HCT116 (cell line): ENCODE measurements at regions not wholly inside any gene's neighbourhood (a gene's known extent, or its start where the extent isn't known, plus 50 kb on each side); places are given as distances from the start of the nearest gene placed in this dataset.

ENCODE experiments used
- ATAC-seq: fragments of 200-7000 bp; cut with Tn5 transposase; 2 replicates; pipeline ENCODE4 v1.9.1; 2020; ENCODE audit warnings: mild to moderate bottlenecking, moderate library complexity
- BruUV-seq: library from RNA; stranded (reverse); fragments of 400-500 nt; replicated peaks from 2 replicates; lab custom pipeline; 2021; lab: Mats Ljungman, UMichigan
- CTCF ChIA-PET: fragments of 300-600 bp; sonication (Branson Sonifier 250); formaldehyde crosslinking; loops from one replicate; lab custom pipeline; 2021; ENCODE audit warnings: antibody characterized with exemption; lab: Charles Lee
- POLR2A ChIA-PET: fragments of 300-600, 350-600 bp; sonication (Branson Sonifier 250); formaldehyde crosslinking; loops from one replicate; lab custom pipeline; 2021; ENCODE audit warnings: antibody characterized with exemption; lab: Charles Lee
- RAD21 ChIA-PET, 2 experiments: fragments of 300-600 bp; sonication (Branson Sonifier 250); formaldehyde crosslinking; loops; one replicate each; lab custom pipeline; 2023; ENCODE audit warnings: low total read pairs in 2 of 2; ENCODE audit not compliant: uncharacterized antibody in 2 of 2, unreplicated experiment in 2 of 2, low non-redundant PET in 1 of 2; lab: Charles Lee
- DNase-seq: peaks from one replicate; pipeline ENCODE4 v3.0.0-alpha.2; 2010; ENCODE audit warnings: low read depth, low spot score
- H2AFZ ChIP-seq: fragments of 200-600 bp; shearing (Covaris generic), sonication (generic); 2 replicates; pipeline ENCODE4 v1.6.1; 2017; ENCODE audit warnings: low read depth, mixed run types, mixed read lengths, antibody characterized with exemption, low read length; ENCODE audit not compliant: poor library complexity, severe bottlenecking
- H3K27ac ChIP-seq: 2 replicates; pipeline ENCODE4 v1.5.1; 2012; ENCODE audit warnings: low read depth, low read length
- H3K27me3 ChIP-seq: fragments of 200-600 bp; sonication (generic); 2 replicates; pipeline ENCODE4 v1.6.1; 2016; ENCODE audit warnings: mixed run types, low read length, mixed read lengths; ENCODE audit not compliant: insufficient read depth
- H3K36me3 ChIP-seq, 2 experiments: fragments of 200-500 bp in 1 of 2; fragments of 200-600 bp in 1 of 2; sonication (Bioruptor generic) in 1 of 2; sonication (generic) in 1 of 2; 2 replicates each; pipeline versions ENCODE4 v1.5.1 to v1.6.1; 2014 to 2016; ENCODE audit warnings: low read length in 2 of 2, inconsistent platforms in 1 of 2, mixed read lengths in 1 of 2, mixed run types in 1 of 2; ENCODE audit not compliant: insufficient read depth in 2 of 2, control insufficient read depth in 1 of 2
- H3K4me1 ChIP-seq, 2 experiments: fragments of 200-600 bp in 1 of 2; sonication (generic) in 1 of 2; 2 replicates each; pipeline versions ENCODE4 v1.5.1 to v1.6.1; 2012 to 2017; ENCODE audit warnings: low read length in 2 of 2, inconsistent platforms in 1 of 2, mild to moderate bottlenecking in 1 of 2, mixed read lengths in 1 of 2, mixed run types in 1 of 2, moderate library complexity in 1 of 2; ENCODE audit not compliant: insufficient read depth in 2 of 2, control insufficient read depth in 1 of 2
- H3K4me2 ChIP-seq: fragments of 200-600 bp; sonication (generic); 2 replicates; pipeline ENCODE4 v1.6.1; 2017; ENCODE audit warnings: mixed run types, low read length, mixed read lengths
- H3K4me3 ChIP-seq, 2 experiments: fragments of 200-600 bp in 1 of 2; sonication (generic) in 1 of 2; replicated peaks in 1 of 2; 2 replicates each; pipeline ENCODE4 v1.5.1; 2011 to 2016; ENCODE audit warnings: low read length in 2 of 2, control low read depth in 1 of 2, low read depth in 1 of 2, mild to moderate bottlenecking in 1 of 2, mixed read lengths in 1 of 2, mixed run types in 1 of 2
- H3K79me2 ChIP-seq: fragments of 200-600 bp; sonication (generic); 2 replicates; pipeline ENCODE4 v1.6.1; 2017; ENCODE audit warnings: mild to moderate bottlenecking, mixed run types, low read length, moderate library complexity, mixed read lengths; ENCODE audit not compliant: insufficient read depth
- H3K9ac ChIP-seq: fragments of 200-600 bp; sonication (generic); 2 replicates; pipeline ENCODE4 v1.6.1; 2016; ENCODE audit warnings: low read length, mixed read lengths
- H3K9me2 ChIP-seq: fragments of 200-600 bp; sonication (generic), shearing (Covaris generic); 2 replicates; pipeline ENCODE4 v1.6.1; 2017; ENCODE audit warnings: mixed run types, mild to moderate bottlenecking, moderate library complexity; ENCODE audit not compliant: insufficient read depth
- H3K9me3 ChIP-seq, 2 experiments: fragments of 200-500 bp in 1 of 2; fragments of 200-600 bp in 1 of 2; sonication (Bioruptor generic) in 1 of 2; sonication (generic) in 1 of 2; 2 replicates each; pipeline ENCODE4 v1.6.1; 2014 to 2017; ENCODE audit warnings: low read length in 2 of 2, mixed read lengths in 2 of 2, inconsistent platforms in 1 of 2, low read depth in 1 of 2, mild to moderate bottlenecking in 1 of 2, mixed run types in 1 of 2, moderate library complexity in 1 of 2; ENCODE audit not compliant: control insufficient read depth in 1 of 2, insufficient read depth in 1 of 2
- H4K20me1 ChIP-seq: fragments of 200-600 bp; sonication (generic), shearing (Covaris generic); 2 replicates; pipeline ENCODE4 v1.6.1; 2017; ENCODE audit warnings: mixed run types, mild to moderate bottlenecking, moderate library complexity; ENCODE audit not compliant: insufficient read depth
- CEBPB ChIP-seq: IDR thresholded peaks from 2 replicates; pipeline ENCODE4 v1.6.1; 2012; ENCODE audit warnings: low read depth
- EGR1 ChIP-seq: IDR thresholded peaks from 2 replicates; pipeline ENCODE4 v1.6.1; 2012; ENCODE audit warnings: low read depth
- ELF1 ChIP-seq: IDR thresholded peaks from 2 replicates; pipeline ENCODE4 v1.6.1; 2012; ENCODE audit warnings: low read depth, borderline replicate concordance
- EZH2 ChIP-seq: fragments of 200-600 bp; sonication (generic); IDR thresholded peaks from 2 replicates; pipeline ENCODE4 v1.6.1; 2017; ENCODE audit warnings: antibody characterized with exemption, mixed run types
- FOSL1 ChIP-seq: IDR thresholded peaks from 2 replicates; pipeline ENCODE4 v1.6.1; 2012; ENCODE audit warnings: low read depth
- JUND ChIP-seq: IDR thresholded peaks from 2 replicates; pipeline ENCODE4 v1.6.1; 2012
- POLR2AphosphoS5 ChIP-seq: IDR thresholded peaks from 2 replicates; pipeline ENCODE4 v1.6.1; 2011; ENCODE audit warnings: mild to moderate bottlenecking, low read depth, low read length, moderate library complexity
- SIN3A ChIP-seq: IDR thresholded peaks from 2 replicates; pipeline ENCODE4 v1.6.1; 2012; ENCODE audit warnings: low read depth
- SP1 ChIP-seq: IDR thresholded peaks from 2 replicates; pipeline ENCODE4 v1.6.1; 2012; ENCODE audit warnings: low read depth
- SRF ChIP-seq: IDR thresholded peaks from 2 replicates; pipeline ENCODE4 v1.6.1; 2012; ENCODE audit warnings: low read depth
- TCF7L2 ChIP-seq: IDR thresholded peaks from 2 replicates; pipeline ENCODE4 v1.7.0; 2011; ENCODE audit warnings: borderline replicate concordance, inconsistent platforms; ENCODE audit not compliant: insufficient read depth, insufficient read length; ENCODE audit errors: extremely low read depth
- ZFX ChIP-seq: fragments of 450-650 bp; IDR thresholded peaks from 2 replicates; pipeline ENCODE4 v1.6.1; 2017
- ZNF274 ChIP-seq: fragments of 200-500 bp; sonication (Bioruptor generic); IDR thresholded peaks from 2 replicates; pipeline ENCODE4 v1.6.1; 2014; ENCODE audit warnings: mild to moderate bottlenecking, low read depth, low read length, inconsistent platforms
- intact Hi-C: fragments of 100-400 bp; cut with micrococcal nuclease; formaldehyde crosslinking; loops from 2 replicates; pipeline ENCODE4 v1.10.0; 2022
- TF ChIP-seq, protein P1 (sequence below): IDR thresholded peaks from 2 replicates; pipeline ENCODE4 v1.6.1; 2012
- TF ChIP-seq, protein P2 (sequence below): IDR thresholded peaks from 2 replicates; pipeline ENCODE4 v1.6.1; 2012; ENCODE audit warnings: low read depth

DNA sequence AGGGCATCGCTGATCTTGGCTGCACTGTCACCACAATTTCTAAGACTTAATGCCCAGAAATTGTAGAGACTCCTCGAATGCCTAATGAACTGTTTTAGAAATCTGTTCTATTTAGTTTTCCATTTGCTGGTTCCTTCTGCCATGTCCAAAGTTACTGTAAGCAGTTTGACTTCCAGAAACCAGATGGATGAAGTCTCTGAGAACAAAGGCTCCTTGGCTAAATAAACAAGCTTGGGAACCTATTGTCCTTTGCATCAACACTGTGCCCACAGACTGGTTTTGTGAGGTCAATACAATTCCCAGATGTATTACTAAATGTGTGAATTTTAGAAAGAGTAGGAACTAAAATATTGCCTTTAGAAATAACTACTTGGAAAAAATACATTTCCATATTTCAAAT, 600.2 kb downstream of the NYAP2 start:
- intact Hi-C loops, result no loop called here
- no peak overlapping the region for H3K4me3 ChIP-seq
- H3K9me3 ChIP-seq, result no peaks in the 10 kb centered on the region
- H3K9me2 ChIP-seq, result no peaks in the 10 kb centered on the region; the same call in 1 of the 2 replicates
- H3K4me1 ChIP-seq, result peaks cover 4 to 36% of the 10 kb centered on the region in 2 experiments; a peak in 3 of 4 replicates
- BruUV-seq, result no TSS peak
- no peak for DNase-seq
- H3K79me2 ChIP-seq, result no peaks in the 10 kb centered on the region
- POLR2A ChIA-PET, result no interaction called here
- H2AFZ ChIP-seq, result no peak overlapping the region
- H3K36me3 ChIP-seq, result no peaks in the 10 kb centered on the region
- no peaks in the 10 kb centered on the region for H4K20me1 ChIP-seq
- no peak overlapping the region for H3K4me2 ChIP-seq
- no peak overlapping the region for H3K9ac ChIP-seq
- no peak overlapping the region for H3K27ac ChIP-seq
- no peak for TF ChIP-seq ZNF274
- TF ChIP-seq JUND, result no peak
- no peak for TF ChIP-seq ELF1
- TF ChIP-seq SRF, result no peak
- TF ChIP-seq, all 23 proteins: peak for 0
- no peak for ATAC-seq
- no peaks in the 10 kb centered on the region for H3K27me3 ChIP-seq
- ChIA-PET CTCF (no interaction called here), RAD21 (no interaction called here)

DNA sequence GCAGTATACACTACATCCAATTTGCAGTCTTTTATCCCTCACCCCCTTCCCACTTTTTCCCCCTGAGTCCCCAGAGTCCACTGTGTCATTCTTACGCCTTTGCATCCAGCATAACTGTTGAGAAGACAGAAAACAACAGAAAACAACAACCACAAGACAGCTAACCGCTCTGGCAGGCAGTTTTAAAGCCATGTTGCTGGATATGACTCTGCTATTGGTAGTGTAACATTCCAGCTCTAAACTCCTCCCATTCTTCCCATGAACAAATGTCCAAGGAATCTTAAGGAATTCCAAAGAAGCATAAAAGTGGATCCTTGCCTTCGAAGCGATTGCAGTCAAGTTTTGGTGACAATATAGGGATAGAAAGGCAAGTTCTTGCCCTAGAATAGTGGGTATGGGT, 599.1 kb downstream of the NYAP2 start:
- POLR2A ChIA-PET, result interaction anchor here (0.6 kb wide), 1 partner anchor 8 kb away, joined by 5 read pairs; no protein-coding TSS in a partner anchor
- no TSS peak for BruUV-seq

More for the DNA sequence above, 599.1 kb downstream of the NYAP2 start:
- intact Hi-C loops, result no loop called here
- Histone ChIP-seq H3K9me3 (no peaks in the 10 kb centered on the region), H4K20me1 (no peaks in the 10 kb centered on the region), H3K4me3 (no peak overlapping the region), H3K4me2 (no peak overlapping the region), H3K9ac (no peak overlapping the region), H3K9me2 (no peaks in the 10 kb centered on the region; the same call in 1 of the 2 replicates), H3K79me2 (no peaks in the 10 kb centered on the region), H3K4me1 (peaks cover 4 to 36% of the 10 kb centered on the region in 2 experiments; a peak in 3 of 4 replicates), H3K36me3 (no peaks in the 10 kb centered on the region), H2AFZ (no peak overlapping the region), H3K27ac (no peak overlapping the region), H3K27me3 (no peaks in the 10 kb centered on the region)
- CTCF ChIA-PET, result no interaction called here
- no peak for ATAC-seq
- RAD21 ChIA-PET, result no interaction called here
- no peak for DNase-seq
- TF ChIP-seq ZFX (no peak), FOSL1 (no peak), EZH2 (no peak), POLR2AphosphoS5 (no peak), SP1 (no peak), CEBPB (no peak), EGR1 (no peak), SIN3A (no peak), TCF7L2 (no peak)
- TF ChIP-seq, protein P1, sequence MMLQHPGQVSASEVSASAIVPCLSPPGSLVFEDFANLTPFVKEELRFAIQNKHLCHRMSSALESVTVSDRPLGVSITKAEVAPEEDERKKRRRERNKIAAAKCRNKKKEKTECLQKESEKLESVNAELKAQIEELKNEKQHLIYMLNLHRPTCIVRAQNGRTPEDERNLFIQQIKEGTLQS, result no peak
- TF ChIP-seq, protein P2, sequence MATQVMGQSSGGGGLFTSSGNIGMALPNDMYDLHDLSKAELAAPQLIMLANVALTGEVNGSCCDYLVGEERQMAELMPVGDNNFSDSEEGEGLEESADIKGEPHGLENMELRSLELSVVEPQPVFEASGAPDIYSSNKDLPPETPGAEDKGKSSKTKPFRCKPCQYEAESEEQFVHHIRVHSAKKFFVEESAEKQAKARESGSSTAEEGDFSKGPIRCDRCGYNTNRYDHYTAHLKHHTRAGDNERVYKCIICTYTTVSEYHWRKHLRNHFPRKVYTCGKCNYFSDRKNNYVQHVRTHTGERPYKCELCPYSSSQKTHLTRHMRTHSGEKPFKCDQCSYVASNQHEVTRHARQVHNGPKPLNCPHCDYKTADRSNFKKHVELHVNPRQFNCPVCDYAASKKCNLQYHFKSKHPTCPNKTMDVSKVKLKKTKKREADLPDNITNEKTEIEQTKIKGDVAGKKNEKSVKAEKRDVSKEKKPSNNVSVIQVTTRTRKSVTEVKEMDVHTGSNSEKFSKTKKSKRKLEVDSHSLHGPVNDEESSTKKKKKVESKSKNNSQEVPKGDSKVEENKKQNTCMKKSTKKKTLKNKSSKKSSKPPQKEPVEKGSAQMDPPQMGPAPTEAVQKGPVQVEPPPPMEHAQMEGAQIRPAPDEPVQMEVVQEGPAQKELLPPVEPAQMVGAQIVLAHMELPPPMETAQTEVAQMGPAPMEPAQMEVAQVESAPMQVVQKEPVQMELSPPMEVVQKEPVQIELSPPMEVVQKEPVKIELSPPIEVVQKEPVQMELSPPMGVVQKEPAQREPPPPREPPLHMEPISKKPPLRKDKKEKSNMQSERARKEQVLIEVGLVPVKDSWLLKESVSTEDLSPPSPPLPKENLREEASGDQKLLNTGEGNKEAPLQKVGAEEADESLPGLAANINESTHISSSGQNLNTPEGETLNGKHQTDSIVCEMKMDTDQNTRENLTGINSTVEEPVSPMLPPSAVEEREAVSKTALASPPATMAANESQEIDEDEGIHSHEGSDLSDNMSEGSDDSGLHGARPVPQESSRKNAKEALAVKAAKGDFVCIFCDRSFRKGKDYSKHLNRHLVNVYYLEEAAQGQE, result no peak
